ENCODE measurements at regions not wholly inside any gene's neighbourhood (a gene's known extent, or its start where the extent isn't known, plus 50 kb on each side); places are given as distances from the start of the nearest gene placed in this dataset.

- no peak overlapping the region for H3K4me3 ChIP-seq (ENCODE audit: low read depth in 1 of 2, low read length in 2 of 2)
- no peaks in the 10 kb centered on the region for H3K36me3 ChIP-seq (ENCODE audit: insufficient read depth, low read length)
- H3K4me1 ChIP-seq (ENCODE audit: insufficient read depth, low read length) = no peaks in the 10 kb centered on the region
- H3K9me3 ChIP-seq (ENCODE audit: low read length) = no peaks in the 10 kb centered on the region
- no peak overlapping the region for H3K9ac ChIP-seq (ENCODE audit: low read length)
- no peaks in the 10 kb centered on the region for H3K27me3 ChIP-seq (ENCODE audit: control insufficient read depth in 1 of 2, insufficient read depth in 2 of 2, low read length in 2 of 2)
- H3K27ac ChIP-seq (ENCODE audit: low read depth, low read length) = no peak overlapping the region
These were observed 106.4 kb downstream of the SIK1 start for GRCh38 chr21:43320526-43320925.

- Histone ChIP-seq H3K4me3 (ENCODE audit: low read depth in 1 of 2, low read length in 2 of 2) (no peak overlapping the region), H3K36me3 (ENCODE audit: insufficient read depth, low read length) (no peaks in the 10 kb centered on the region), H3K27ac (ENCODE audit: low read depth, low read length) (no peak overlapping the region), H3K27me3 (ENCODE audit: control insufficient read depth in 1 of 2, insufficient read depth in 2 of 2, low read length in 2 of 2) (no peaks in the 10 kb centered on the region), H3K9me3 (ENCODE audit: low read length) (no peaks in the 10 kb centered on the region), H3K4me1 (ENCODE audit: insufficient read depth, low read length) (no peaks in the 10 kb centered on the region), H3K9ac (ENCODE audit: low read length) (no peak overlapping the region)
These were observed 107.8 kb downstream of the SIK1 start for GRCh38 chr21:43318841-43319781.

- Histone ChIP-seq H3K9ac (ENCODE audit: low read length) (no peak overlapping the region), H3K27me3 (ENCODE audit: control insufficient read depth in 1 of 2, insufficient read depth in 2 of 2, low read length in 2 of 2) (no peaks in the 10 kb centered on the region), H3K36me3 (ENCODE audit: insufficient read depth, low read length) (no peaks in the 10 kb centered on the region), H3K27ac (ENCODE audit: low read depth, low read length) (no peak overlapping the region), H3K9me3 (ENCODE audit: low read length) (no peaks in the 10 kb centered on the region), H3K4me1 (ENCODE audit: insufficient read depth, low read length) (no peaks in the 10 kb centered on the region), H3K4me3 (ENCODE audit: low read depth in 1 of 2, low read length in 2 of 2) (no peak overlapping the region)
These were observed 108.6 kb downstream of the SIK1 start for GRCh38 chr21:43318368-43318767.

GRCh38 chr21:43317959-43318358 lies 109.0 kb downstream of the SIK1 start:
- Histone ChIP-seq H3K9me3 (ENCODE audit: low read length) (no peaks in the 10 kb centered on the region), H3K27me3 (ENCODE audit: control insufficient read depth in 1 of 2, insufficient read depth in 2 of 2, low read length in 2 of 2) (no peaks in the 10 kb centered on the region), H3K27ac (ENCODE audit: low read depth, low read length) (no peak overlapping the region), H3K4me3 (ENCODE audit: low read depth in 1 of 2, low read length in 2 of 2) (no peak overlapping the region), H3K9ac (ENCODE audit: low read length) (no peak overlapping the region), H3K4me1 (ENCODE audit: insufficient read depth, low read length) (no peaks in the 10 kb centered on the region), H3K36me3 (ENCODE audit: insufficient read depth, low read length) (no peaks in the 10 kb centered on the region)

- Histone ChIP-seq H3K36me3 (ENCODE audit: insufficient read depth, low read length) (no peaks in the 10 kb centered on the region), H3K4me1 (ENCODE audit: insufficient read depth, low read length) (no peaks in the 10 kb centered on the region), H3K27me3 (ENCODE audit: control insufficient read depth in 1 of 2, insufficient read depth in 2 of 2, low read length in 2 of 2) (no peaks in the 10 kb centered on the region)
These were observed 109.6 kb downstream of the SIK1 start for GRCh38 chr21:43317254-43317748.

GRCh38 chr21:43316156-43316845 lies 110.6 kb downstream of the SIK1 start:
- no peaks in the 10 kb centered on the region for H3K27me3 ChIP-seq (ENCODE audit: control insufficient read depth in 1 of 2, insufficient read depth in 2 of 2, low read length in 2 of 2)
- H3K9ac ChIP-seq (ENCODE audit: low read length) = no peak overlapping the region
- H3K27ac ChIP-seq (ENCODE audit: low read depth, low read length) = no peak overlapping the region
- H3K9me3 ChIP-seq (ENCODE audit: low read length) = no peaks in the 10 kb centered on the region
- no peaks in the 10 kb centered on the region for H3K4me1 ChIP-seq (ENCODE audit: insufficient read depth, low read length)
- no peak overlapping the region for H3K4me3 ChIP-seq (ENCODE audit: low read depth in 1 of 2, low read length in 2 of 2)
- no peaks in the 10 kb centered on the region for H3K36me3 ChIP-seq (ENCODE audit: insufficient read depth, low read length)

More at GRCh38 chr21:43317254-43317748, 109.6 kb downstream of the SIK1 start:
- H3K9me3 ChIP-seq (ENCODE audit: low read length) = no peaks in the 10 kb centered on the region
- H3K27ac ChIP-seq (ENCODE audit: low read depth, low read length) = no peak overlapping the region
- no peak overlapping the region for H3K4me3 ChIP-seq (ENCODE audit: low read depth in 1 of 2, low read length in 2 of 2)
- no peak overlapping the region for H3K9ac ChIP-seq (ENCODE audit: low read length)

GRCh38 chr21:43315244-43316137 lies 111.4 kb downstream of the SIK1 start:
- H3K4me3 ChIP-seq (ENCODE audit: low read depth in 1 of 2, low read length in 2 of 2) = no peak overlapping the region
- no peaks in the 10 kb centered on the region for H3K36me3 ChIP-seq (ENCODE audit: insufficient read depth, low read length)
- H3K27me3 ChIP-seq (ENCODE audit: control insufficient read depth in 1 of 2, insufficient read depth in 2 of 2, low read length in 2 of 2) = no peaks in the 10 kb centered on the region
- H3K9ac ChIP-seq (ENCODE audit: low read length) = no peak overlapping the region
- H3K4me1 ChIP-seq (ENCODE audit: insufficient read depth, low read length) = no peaks in the 10 kb centered on the region
- no peaks in the 10 kb centered on the region for H3K9me3 ChIP-seq (ENCODE audit: low read length)
- no peak overlapping the region for H3K27ac ChIP-seq (ENCODE audit: low read depth, low read length)

GRCh38 chr21:43313939-43314405 lies 113.0 kb downstream of the SIK1 start:
- no peak overlapping the region for H3K4me3 ChIP-seq (ENCODE audit: low read depth in 1 of 2, low read length in 2 of 2)

GRCh38 chr21:43313221-43313938 lies 113.6 kb downstream of the SIK1 start:
- no peaks in the 10 kb centered on the region for H3K27me3 ChIP-seq (ENCODE audit: control insufficient read depth in 1 of 2, insufficient read depth in 2 of 2, low read length in 2 of 2)
- H3K36me3 ChIP-seq (ENCODE audit: insufficient read depth, low read length) = no peaks in the 10 kb centered on the region
- no peak overlapping the region for H3K27ac ChIP-seq (ENCODE audit: low read depth, low read length)
- no peaks in the 10 kb centered on the region for H3K9me3 ChIP-seq (ENCODE audit: low read length)
- H3K9ac ChIP-seq (ENCODE audit: low read length) = no peak overlapping the region
- H3K4me1 ChIP-seq (ENCODE audit: insufficient read depth, low read length) = no peaks in the 10 kb centered on the region
- H3K4me3 ChIP-seq (ENCODE audit: low read depth in 1 of 2, low read length in 2 of 2) = no peak overlapping the region

More at GRCh38 chr21:43313939-43314405, 113.0 kb downstream of the SIK1 start:
- Histone ChIP-seq H3K27ac (ENCODE audit: low read depth, low read length) (no peak overlapping the region), H3K36me3 (ENCODE audit: insufficient read depth, low read length) (no peaks in the 10 kb centered on the region), H3K9me3 (ENCODE audit: low read length) (no peaks in the 10 kb centered on the region), H3K27me3 (ENCODE audit: control insufficient read depth in 1 of 2, insufficient read depth in 2 of 2, low read length in 2 of 2) (no peaks in the 10 kb centered on the region), H3K9ac (ENCODE audit: low read length) (no peak overlapping the region), H3K4me1 (ENCODE audit: insufficient read depth, low read length) (no peaks in the 10 kb centered on the region)

- no peaks in the 10 kb centered on the region for H3K27me3 ChIP-seq (ENCODE audit: control insufficient read depth in 1 of 2, insufficient read depth in 2 of 2, low read length in 2 of 2)
- H3K36me3 ChIP-seq (ENCODE audit: insufficient read depth, low read length) = no peaks in the 10 kb centered on the region
- H3K27ac ChIP-seq (ENCODE audit: low read depth, low read length) = no peak overlapping the region
- H3K9ac ChIP-seq (ENCODE audit: low read length) = no peak overlapping the region
- no peak overlapping the region for H3K4me3 ChIP-seq (ENCODE audit: low read depth in 1 of 2, low read length in 2 of 2)
- H3K9me3 ChIP-seq (ENCODE audit: low read length) = no peaks in the 10 kb centered on the region
- H3K4me1 ChIP-seq (ENCODE audit: insufficient read depth, low read length) = no peaks in the 10 kb centered on the region
These were observed 114.2 kb downstream of the SIK1 start for GRCh38 chr21:43312751-43313169.
